Endothelial cell of umbilical vein (primary cell): ENCODE measurements at regions not wholly inside any gene's neighbourhood (a gene's known extent, or its start where the extent isn't known, plus 50 kb on each side); places are given as distances from the start of the nearest gene placed in this dataset.

Experiments used
- BruUV-seq: library from RNA; stranded (reverse); fragments of 400-500 nt; replicated peaks from 2 replicates; lab custom pipeline; 2021; lab: Mats Ljungman, UMichigan
- CTCF ChIA-PET: fragments of 300-600, 350-600 bp; sonication (Branson Sonifier 250); formaldehyde crosslinking; loops from one replicate; lab custom pipeline; 2021; ENCODE audit warnings: antibody characterized with exemption, inconsistent platforms; lab: Charles Lee
- POLR2A ChIA-PET: fragments of 300-600, 350-600 bp; sonication (Branson Sonifier 250); formaldehyde crosslinking; loops from one replicate; lab custom pipeline; 2021; ENCODE audit warnings: antibody characterized with exemption, inconsistent platforms; lab: Charles Lee
- DNase-seq: peaks from one replicate; pipeline ENCODE4 v3.0.0-alpha.2; 2011; ENCODE audit warnings: low read depth, low spot score
- FAIRE-seq: peaks from 2 replicates; lab custom pipeline; 2011; peaks lifted over from hg19 to GRCh38; lab: Jason Lieb, UNC
- H2AFZ ChIP-seq: 2 replicates; pipeline ENCODE4 v1.6.0; 2012; ENCODE audit warnings: low read depth, low read length, control low read depth, inconsistent platforms
- H3K27ac ChIP-seq: 2 replicates; pipeline ENCODE4 v1.5.1; 2011; ENCODE audit warnings: low read depth, mild to moderate bottlenecking, control low read depth, low read length, moderate library complexity; ENCODE audit not compliant: insufficient read depth
- H3K27me3 ChIP-seq, 2 experiments: 2 replicates each; pipeline versions ENCODE4 v1.6.0 to v1.6.1; 2011; ENCODE audit warnings: low read length in 2 of 2, mixed read lengths in 1 of 2; ENCODE audit not compliant: control insufficient read depth in 2 of 2, insufficient read depth in 2 of 2
- H3K36me3 ChIP-seq, 2 experiments: 2 replicates in 1 of 2; 3 replicates in 1 of 2; pipeline ENCODE4 v1.5.1; 2011; ENCODE audit warnings: low read length in 2 of 2, mild to moderate bottlenecking in 1 of 2, moderate library complexity in 1 of 2; ENCODE audit not compliant: control insufficient read depth in 2 of 2, insufficient read depth in 2 of 2; ENCODE audit errors: extremely low read depth in 1 of 2
- H3K4me1 ChIP-seq: 3 replicates; pipeline ENCODE4 v1.5.1; 2011; ENCODE audit warnings: mild to moderate bottlenecking, low read length; ENCODE audit not compliant: control insufficient read depth, insufficient read depth; ENCODE audit errors: extremely low read depth
- H3K4me2 ChIP-seq: 2 replicates; pipeline ENCODE4 v1.6.1; 2011; ENCODE audit warnings: low read length, control low read depth, mixed read lengths; ENCODE audit not compliant: insufficient read depth
- H3K4me3 ChIP-seq, 3 experiments: fragments of 200-600 bp in 1 of 3; sonication (generic), shearing (Covaris generic) in 1 of 3; replicated peaks in 1 of 3; 2 replicates each; pipeline ENCODE4 v1.5.1; 2011 to 2016; ENCODE audit warnings: control low read depth in 3 of 3, low read length in 3 of 3, mild to moderate bottlenecking in 2 of 3, inconsistent platforms in 1 of 3, low read depth in 1 of 3, moderate library complexity in 1 of 3; ENCODE audit not compliant: insufficient read depth in 1 of 3
- H3K79me2 ChIP-seq: 2 replicates; pipeline ENCODE4 v1.6.0; 2012; ENCODE audit warnings: low read length, inconsistent platforms; ENCODE audit not compliant: control insufficient read depth, insufficient read depth
- H3K9ac ChIP-seq: replicated peaks from 2 replicates; pipeline ENCODE3; 2011; ENCODE audit warnings: low read length, control low read depth; ENCODE audit not compliant: insufficient read depth; ENCODE audit errors: extremely low read depth
- H3K9me1 ChIP-seq: replicated peaks from 3 replicates; pipeline ENCODE4 v1.6.0; 2011; ENCODE audit warnings: mild to moderate bottlenecking, low read length; ENCODE audit not compliant: control insufficient read depth, insufficient read depth; ENCODE audit errors: extremely low read depth
- H3K9me3 ChIP-seq: replicated peaks from 2 replicates; pipeline ENCODE4 v1.5.1; 2012; ENCODE audit warnings: low read length, inconsistent platforms; ENCODE audit not compliant: control insufficient read depth, insufficient read depth
- H4K20me1 ChIP-seq: replicated peaks from 2 replicates; pipeline ENCODE3; 2011; ENCODE audit warnings: mild to moderate bottlenecking, low read length; ENCODE audit not compliant: control insufficient read depth, insufficient read depth; ENCODE audit errors: extremely low read depth
- CTCF ChIP-seq, 2 donors: IDR thresholded peaks; 1 replicate in 1 of 2; 2 replicates in 1 of 2; pipeline ENCODE4 v1.5.1; 2011; ENCODE audit warnings: low read length in 2 of 2, mild to moderate bottlenecking in 2 of 2, moderate library complexity in 2 of 2, control low read depth in 1 of 2, inconsistent platforms in 1 of 2, low read depth in 1 of 2; ENCODE audit not compliant: insufficient read depth in 1 of 2; ENCODE audit errors: extremely low read depth in 1 of 2
- EZH2 ChIP-seq: IDR thresholded peaks from 2 replicates; pipeline ENCODE4 v1.6.1; 2012; ENCODE audit warnings: borderline replicate concordance, low read depth, mild to moderate bottlenecking, moderate library complexity, low read length, inconsistent platforms; ENCODE audit not compliant: severe bottlenecking
- FOS ChIP-seq: IDR thresholded peaks from 2 replicates; pipeline ENCODE4 v1.6.1; 2011; ENCODE audit warnings: mild to moderate bottlenecking, low read length, moderate library complexity, borderline replicate concordance; ENCODE audit not compliant: insufficient read depth
- GATA2 ChIP-seq: IDR thresholded peaks from 2 replicates; pipeline ENCODE4 v1.7.0; 2011; ENCODE audit warnings: low read depth, mild to moderate bottlenecking, moderate library complexity, mixed read lengths, low read length; ENCODE audit not compliant: insufficient read length, insufficient read depth
- JUN ChIP-seq: IDR thresholded peaks from 2 replicates; pipeline ENCODE4 v1.6.1; 2011; ENCODE audit warnings: borderline replicate concordance, low read depth; ENCODE audit not compliant: insufficient read length, insufficient read depth
- MYC ChIP-seq: IDR thresholded peaks from one replicate; pipeline ENCODE4 v1.6.1; 2011; ENCODE audit warnings: mild to moderate bottlenecking, low read depth, low read length
- POLR2A ChIP-seq: IDR thresholded peaks from 2 replicates; pipeline ENCODE4 v1.6.1; 2012; ENCODE audit warnings: low read depth, mild to moderate bottlenecking, control low read depth, low read length
- POLR2AphosphoS5 ChIP-seq: IDR thresholded peaks from 2 replicates; pipeline ENCODE4 v1.6.1; 2012; ENCODE audit warnings: low read depth, mild to moderate bottlenecking, control low read depth, low read length, moderate library complexity; ENCODE audit not compliant: insufficient read depth
- dilution Hi-C: fragments of 300-500 bp; cut with MboI; formaldehyde crosslinking; loops from one replicate; pipeline ENCODE4 v1.15.0; 2019; ENCODE audit warnings: low sequenced_read_pairs; ENCODE audit not compliant: extremely low pct_ligation_motif_present
- intact Hi-C: fragments of 100-400 bp; cut with micrococcal nuclease; formaldehyde crosslinking; loops from one replicate; pipeline ENCODE4 v1.10.0; 2022
- TF ChIP-seq, protein P1 (sequence below): IDR thresholded peaks from 2 replicates; pipeline ENCODE4 v1.6.1; 2011; ENCODE audit not compliant: insufficient read depth, insufficient read length

DNA sequence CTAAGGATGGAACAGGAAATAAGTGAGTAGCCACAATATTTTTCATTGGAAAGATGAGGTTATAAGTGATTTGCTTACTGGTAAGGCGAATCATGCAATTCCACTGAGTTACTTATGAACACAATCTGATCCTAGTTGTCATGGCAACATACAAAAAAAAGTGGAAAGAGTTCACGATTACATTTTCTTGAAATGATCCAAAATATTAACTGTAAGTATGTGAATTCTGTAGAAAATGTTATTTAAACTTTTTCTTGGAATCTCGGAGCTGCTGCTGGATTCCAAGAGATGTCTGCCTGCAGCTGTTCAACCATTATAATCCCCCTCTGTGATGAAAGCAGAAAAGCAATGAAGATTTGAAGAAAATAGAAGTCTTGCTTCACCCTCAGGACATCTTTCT, 120.5 kb downstream of the KBTBD8 start:
- no TSS peak for BruUV-seq
- dilution Hi-C loops (no loop called here), intact Hi-C loops (loop anchor here (10.0 kb wide), 2 partner anchors 266 to 864 kb away; no protein-coding TSS in a partner anchor)
- Histone ChIP-seq H3K4me2 (no peak overlapping the region), H3K36me3 (no peaks in the 10 kb centered on the region), H3K4me3 (no peak overlapping the region), H3K9me1 (no peaks in the 10 kb centered on the region), H3K27ac (no peak overlapping the region), H3K9me3 (no peaks in the 10 kb centered on the region), H3K27me3 (no peaks in the 10 kb centered on the region), H3K9ac (no peak overlapping the region), H2AFZ (no peak overlapping the region), H3K79me2 (no peaks in the 10 kb centered on the region), H3K4me1 (no peaks in the 10 kb centered on the region), H4K20me1 (no peaks in the 10 kb centered on the region)
- no peak for FAIRE-seq
- CTCF ChIA-PET: interaction anchor here (1.0 kb wide), 1 partner anchor 9 kb away, joined by 3 read pairs; no protein-coding TSS in a partner anchor
- TF ChIP-seq FOS: no peak
- TF ChIP-seq JUN: no peak
- no peak for TF ChIP-seq GATA2
- no peak for TF ChIP-seq EZH2
- no peak for TF ChIP-seq POLR2AphosphoS5
- no peak for TF ChIP-seq POLR2A
- TF ChIP-seq CTCF (IDR thresholded peaks at IDR 0.05; ENCODE audit: extremely low read depth in 1 of 2, insufficient read depth in 1 of 2, low read depth in 1 of 2, low read length in 2 of 2): no peak
- TF ChIP-seq, protein P1, sequence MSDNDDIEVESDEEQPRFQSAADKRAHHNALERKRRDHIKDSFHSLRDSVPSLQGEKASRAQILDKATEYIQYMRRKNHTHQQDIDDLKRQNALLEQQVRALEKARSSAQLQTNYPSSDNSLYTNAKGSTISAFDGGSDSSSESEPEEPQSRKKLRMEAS: no peak
- TF ChIP-seq MYC: no peak
- POLR2A ChIA-PET: no interaction called here
- DNase-seq: no peak
